B cell (primary cell): ENCODE measurements at regions not wholly inside any gene's neighbourhood (a gene's known extent, or its start where the extent isn't known, plus 50 kb on each side); places are given as distances from the start of the nearest gene placed in this dataset.

Source experiments
- CTCF ChIP-seq: fragments of 200-600 bp; IDR thresholded peaks from one replicate; pipeline ENCODE4 v1.8.0; 2022; ENCODE audit warnings: antibody characterized with exemption, mild to moderate bottlenecking
- EZH2 ChIP-seq: IDR thresholded peaks from 2 replicates; pipeline ENCODE4 v1.6.1; 2012; ENCODE audit warnings: borderline replicate concordance, low read depth, mild to moderate bottlenecking, moderate library complexity, low read length; ENCODE audit not compliant: insufficient read depth, poor library complexity, severe bottlenecking

GRCh38 chr10:6699336-6699735 lies 119.3 kb upstream of the PRKCQ start:
- TF ChIP-seq CTCF: no peak
- TF ChIP-seq EZH2: no peak
